H1 (cell line): ENCODE measurements at regions not wholly inside any gene's neighbourhood (a gene's known extent, or its start where the extent isn't known, plus 50 kb on each side); places are given as distances from the start of the nearest gene placed in this dataset.

Experiments used
- BCL11A ChIP-seq, 2 experiments: IDR thresholded peaks; one replicate each; pipeline ENCODE4 v1.6.1; 2011; ENCODE audit warnings: low read depth in 2 of 2, low read length in 2 of 2, mild to moderate bottlenecking in 2 of 2
- CEBPB ChIP-seq: IDR thresholded peaks from 2 replicates; pipeline ENCODE4 v1.6.1; 2012; ENCODE audit warnings: low read depth, low read length
- CHD2 ChIP-seq: IDR thresholded peaks from 2 replicates; pipeline ENCODE4 v1.6.1; 2012; ENCODE audit warnings: low read length, improper control_type of control experiment
- EP300 ChIP-seq, 2 experiments: IDR thresholded peaks; 1 replicate in 1 of 2; 2 replicates in 1 of 2; pipeline ENCODE4 v1.6.1; 2011 to 2012; ENCODE audit warnings: low read depth in 2 of 2, low read length in 2 of 2, mild to moderate bottlenecking in 2 of 2, borderline replicate concordance in 1 of 2, inconsistent platforms in 1 of 2, moderate library complexity in 1 of 2
- GTF2F1 ChIP-seq: IDR thresholded peaks from 2 replicates; pipeline ENCODE4 v1.6.1; 2012; ENCODE audit warnings: low read depth, low read length, improper control_type of control experiment, borderline replicate concordance
- KDM1A ChIP-seq: fragments of 200-600, 300-600 bp; sonication (generic); IDR thresholded peaks from 2 replicates; pipeline ENCODE4 v1.7.1; 2016; ENCODE audit warnings: mild to moderate bottlenecking, low read length, borderline replicate concordance
- KDM4A ChIP-seq: IDR thresholded peaks from one replicate; pipeline ENCODE4 v1.7.1; 2012; ENCODE audit warnings: low read depth, mild to moderate bottlenecking, moderate library complexity, low read length, inconsistent platforms; ENCODE audit not compliant: severe bottlenecking
- YY1 ChIP-seq: IDR thresholded peaks from 2 replicates; pipeline ENCODE4 v1.6.1; 2011; ENCODE audit warnings: low read depth, mild to moderate bottlenecking, low read length
- TF ChIP-seq, protein P1 (sequence below): fragments of 300-600 bp; sonication (generic); IDR thresholded peaks from 2 replicates; pipeline ENCODE4 v1.7.1; 2012; ENCODE audit warnings: low read length, moderate library complexity, mild to moderate bottlenecking, inconsistent platforms; ENCODE audit not compliant: insufficient replicate concordance

DNA sequence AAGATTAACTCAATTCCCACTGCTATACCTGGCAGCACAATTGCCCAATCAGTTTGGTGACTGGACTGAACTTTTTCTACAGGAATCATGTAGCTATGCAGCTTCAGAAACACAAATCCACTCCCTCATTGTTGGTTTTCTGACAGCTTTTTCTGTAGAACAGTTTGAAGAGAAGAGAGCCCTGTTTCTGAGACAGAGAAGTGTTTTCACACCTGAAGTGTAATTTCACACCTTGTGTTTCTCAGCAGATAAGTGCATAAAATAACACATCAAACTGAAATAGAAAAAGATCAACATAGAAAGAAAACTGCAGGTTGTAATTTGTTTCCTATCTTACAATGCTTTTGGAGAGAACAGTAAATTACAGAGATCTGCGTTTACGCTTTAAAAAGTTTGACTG is 335.6 kb downstream of the SNAPC1 start (continued):
- TF ChIP-seq EP300 (IDR thresholded peaks at IDR 0.05; ENCODE audit: borderline replicate concordance in 1 of 2, low read depth in 2 of 2, low read length in 2 of 2) (no peak), YY1 (no peak), CEBPB (no peak), GTF2F1 (no peak), KDM1A (no peak), BCL11A (IDR thresholded peaks at IDR 0.05; ENCODE audit: low read depth in 2 of 2, low read length in 2 of 2) (no peak), KDM4A (no peak), CHD2 (no peak)
- TF ChIP-seq, protein P1, sequence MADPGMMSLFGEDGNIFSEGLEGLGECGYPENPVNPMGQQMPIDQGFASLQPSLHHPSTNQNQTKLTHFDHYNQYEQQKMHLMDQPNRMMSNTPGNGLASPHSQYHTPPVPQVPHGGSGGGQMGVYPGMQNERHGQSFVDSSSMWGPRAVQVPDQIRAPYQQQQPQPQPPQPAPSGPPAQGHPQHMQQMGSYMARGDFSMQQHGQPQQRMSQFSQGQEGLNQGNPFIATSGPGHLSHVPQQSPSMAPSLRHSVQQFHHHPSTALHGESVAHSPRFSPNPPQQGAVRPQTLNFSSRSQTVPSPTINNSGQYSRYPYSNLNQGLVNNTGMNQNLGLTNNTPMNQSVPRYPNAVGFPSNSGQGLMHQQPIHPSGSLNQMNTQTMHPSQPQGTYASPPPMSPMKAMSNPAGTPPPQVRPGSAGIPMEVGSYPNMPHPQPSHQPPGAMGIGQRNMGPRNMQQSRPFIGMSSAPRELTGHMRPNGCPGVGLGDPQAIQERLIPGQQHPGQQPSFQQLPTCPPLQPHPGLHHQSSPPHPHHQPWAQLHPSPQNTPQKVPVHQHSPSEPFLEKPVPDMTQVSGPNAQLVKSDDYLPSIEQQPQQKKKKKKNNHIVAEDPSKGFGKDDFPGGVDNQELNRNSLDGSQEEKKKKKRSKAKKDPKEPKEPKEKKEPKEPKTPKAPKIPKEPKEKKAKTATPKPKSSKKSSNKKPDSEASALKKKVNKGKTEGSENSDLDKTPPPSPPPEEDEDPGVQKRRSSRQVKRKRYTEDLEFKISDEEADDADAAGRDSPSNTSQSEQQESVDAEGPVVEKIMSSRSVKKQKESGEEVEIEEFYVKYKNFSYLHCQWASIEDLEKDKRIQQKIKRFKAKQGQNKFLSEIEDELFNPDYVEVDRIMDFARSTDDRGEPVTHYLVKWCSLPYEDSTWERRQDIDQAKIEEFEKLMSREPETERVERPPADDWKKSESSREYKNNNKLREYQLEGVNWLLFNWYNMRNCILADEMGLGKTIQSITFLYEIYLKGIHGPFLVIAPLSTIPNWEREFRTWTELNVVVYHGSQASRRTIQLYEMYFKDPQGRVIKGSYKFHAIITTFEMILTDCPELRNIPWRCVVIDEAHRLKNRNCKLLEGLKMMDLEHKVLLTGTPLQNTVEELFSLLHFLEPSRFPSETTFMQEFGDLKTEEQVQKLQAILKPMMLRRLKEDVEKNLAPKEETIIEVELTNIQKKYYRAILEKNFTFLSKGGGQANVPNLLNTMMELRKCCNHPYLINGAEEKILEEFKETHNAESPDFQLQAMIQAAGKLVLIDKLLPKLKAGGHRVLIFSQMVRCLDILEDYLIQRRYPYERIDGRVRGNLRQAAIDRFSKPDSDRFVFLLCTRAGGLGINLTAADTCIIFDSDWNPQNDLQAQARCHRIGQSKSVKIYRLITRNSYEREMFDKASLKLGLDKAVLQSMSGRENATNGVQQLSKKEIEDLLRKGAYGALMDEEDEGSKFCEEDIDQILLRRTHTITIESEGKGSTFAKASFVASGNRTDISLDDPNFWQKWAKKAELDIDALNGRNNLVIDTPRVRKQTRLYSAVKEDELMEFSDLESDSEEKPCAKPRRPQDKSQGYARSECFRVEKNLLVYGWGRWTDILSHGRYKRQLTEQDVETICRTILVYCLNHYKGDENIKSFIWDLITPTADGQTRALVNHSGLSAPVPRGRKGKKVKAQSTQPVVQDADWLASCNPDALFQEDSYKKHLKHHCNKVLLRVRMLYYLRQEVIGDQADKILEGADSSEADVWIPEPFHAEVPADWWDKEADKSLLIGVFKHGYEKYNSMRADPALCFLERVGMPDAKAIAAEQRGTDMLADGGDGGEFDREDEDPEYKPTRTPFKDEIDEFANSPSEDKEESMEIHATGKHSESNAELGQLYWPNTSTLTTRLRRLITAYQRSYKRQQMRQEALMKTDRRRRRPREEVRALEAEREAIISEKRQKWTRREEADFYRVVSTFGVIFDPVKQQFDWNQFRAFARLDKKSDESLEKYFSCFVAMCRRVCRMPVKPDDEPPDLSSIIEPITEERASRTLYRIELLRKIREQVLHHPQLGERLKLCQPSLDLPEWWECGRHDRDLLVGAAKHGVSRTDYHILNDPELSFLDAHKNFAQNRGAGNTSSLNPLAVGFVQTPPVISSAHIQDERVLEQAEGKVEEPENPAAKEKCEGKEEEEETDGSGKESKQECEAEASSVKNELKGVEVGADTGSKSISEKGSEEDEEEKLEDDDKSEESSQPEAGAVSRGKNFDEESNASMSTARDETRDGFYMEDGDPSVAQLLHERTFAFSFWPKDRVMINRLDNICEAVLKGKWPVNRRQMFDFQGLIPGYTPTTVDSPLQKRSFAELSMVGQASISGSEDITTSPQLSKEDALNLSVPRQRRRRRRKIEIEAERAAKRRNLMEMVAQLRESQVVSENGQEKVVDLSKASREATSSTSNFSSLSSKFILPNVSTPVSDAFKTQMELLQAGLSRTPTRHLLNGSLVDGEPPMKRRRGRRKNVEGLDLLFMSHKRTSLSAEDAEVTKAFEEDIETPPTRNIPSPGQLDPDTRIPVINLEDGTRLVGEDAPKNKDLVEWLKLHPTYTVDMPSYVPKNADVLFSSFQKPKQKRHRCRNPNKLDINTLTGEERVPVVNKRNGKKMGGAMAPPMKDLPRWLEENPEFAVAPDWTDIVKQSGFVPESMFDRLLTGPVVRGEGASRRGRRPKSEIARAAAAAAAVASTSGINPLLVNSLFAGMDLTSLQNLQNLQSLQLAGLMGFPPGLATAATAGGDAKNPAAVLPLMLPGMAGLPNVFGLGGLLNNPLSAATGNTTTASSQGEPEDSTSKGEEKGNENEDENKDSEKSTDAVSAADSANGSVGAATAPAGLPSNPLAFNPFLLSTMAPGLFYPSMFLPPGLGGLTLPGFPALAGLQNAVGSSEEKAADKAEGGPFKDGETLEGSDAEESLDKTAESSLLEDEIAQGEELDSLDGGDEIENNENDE = no peak
